Keratinocyte (primary cell): ENCODE measurements at regions not wholly inside any gene's neighbourhood (a gene's known extent, or its start where the extent isn't known, plus 50 kb on each side); places are given as distances from the start of the nearest gene placed in this dataset.

Source experiments
- CTCF ChIP-seq, 3 experiments: IDR thresholded peaks in 1 of 3; conservative IDR thresholded peaks in 1 of 3; optimal IDR thresholded peaks in 1 of 3; 2 replicates in 2 of 3; 3 replicates in 1 of 3; pipeline versions ENCODE3 to v1.5.1; 2011; ENCODE audit warnings: low read length in 3 of 3, mild to moderate bottlenecking in 3 of 3, moderate library complexity in 2 of 3, control low read depth in 1 of 3, inconsistent platforms in 1 of 3; ENCODE audit not compliant: insufficient read depth in 2 of 3; ENCODE audit errors: extremely low read depth in 1 of 3
- EZH2 ChIP-seq: IDR thresholded peaks from one replicate; pipeline ENCODE4 v1.6.1; 2012; ENCODE audit warnings: inconsistent platforms, mild to moderate bottlenecking, low read length, moderate library complexity

GRCh38 chr10:128416231-128416630, 290.0 kb upstream of the MKI67 start:
- no peak for TF ChIP-seq CTCF (optimal IDR thresholded peaks at IDR 0.05 in 1 of 3, IDR thresholded peaks at IDR 0.05 in 1 of 3, conservative IDR thresholded peaks at IDR 0.05 in 1 of 3; ENCODE audit: extremely low read depth in 1 of 3, insufficient read depth in 2 of 3, low read length in 3 of 3)
- no peak for TF ChIP-seq EZH2
